ENCODE measurements at regions not wholly inside any gene's neighbourhood (a gene's known extent, or its start where the extent isn't known, plus 50 kb on each side); places are given as distances from the start of the nearest gene placed in this dataset.

- DNase-seq = no peak
These were observed 246.4 kb downstream of the C12orf50 start for GRCh38 chr12:87782838-87783237.

DNA sequence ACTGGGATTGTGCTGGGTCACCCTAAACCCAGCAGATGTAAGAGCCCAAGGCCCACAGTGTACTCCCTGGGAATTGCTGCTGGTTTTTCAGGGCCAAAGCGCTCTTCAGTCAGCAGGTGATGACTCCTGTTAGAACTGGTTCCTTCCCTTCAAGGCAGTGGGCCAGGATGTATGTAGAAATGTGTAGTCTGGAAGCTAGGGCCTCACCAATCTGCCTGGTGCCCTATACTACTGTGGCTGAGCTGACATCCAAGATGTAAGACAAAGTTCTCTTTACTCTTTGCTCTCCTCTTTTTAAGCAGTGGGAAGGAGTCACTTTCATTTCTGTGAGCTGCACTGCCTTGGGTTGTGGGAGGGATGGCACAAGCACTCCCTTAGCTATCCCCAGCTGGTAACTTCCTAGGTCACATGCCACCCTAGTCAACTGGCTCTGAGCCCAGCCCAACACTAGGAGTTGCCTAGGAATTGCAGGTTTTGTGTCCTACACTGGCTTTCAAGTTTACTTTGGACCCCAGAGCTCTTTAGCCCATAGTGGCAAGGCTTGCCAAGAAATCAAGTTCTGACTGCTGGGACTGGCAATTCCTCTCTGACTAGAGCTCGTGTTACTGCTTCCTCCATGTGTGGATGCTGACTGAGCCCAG lies 249.2 kb downstream of the C12orf50 start:
- DNase-seq = no peak

GRCh38 chr12:87779016-87779415 lies 250.2 kb downstream of the C12orf50 start:
- no peak for DNase-seq

- DNase-seq = no peak
These were observed 251.1 kb downstream of the C12orf50 start for GRCh38 chr12:87778065-87778464.

DNA sequence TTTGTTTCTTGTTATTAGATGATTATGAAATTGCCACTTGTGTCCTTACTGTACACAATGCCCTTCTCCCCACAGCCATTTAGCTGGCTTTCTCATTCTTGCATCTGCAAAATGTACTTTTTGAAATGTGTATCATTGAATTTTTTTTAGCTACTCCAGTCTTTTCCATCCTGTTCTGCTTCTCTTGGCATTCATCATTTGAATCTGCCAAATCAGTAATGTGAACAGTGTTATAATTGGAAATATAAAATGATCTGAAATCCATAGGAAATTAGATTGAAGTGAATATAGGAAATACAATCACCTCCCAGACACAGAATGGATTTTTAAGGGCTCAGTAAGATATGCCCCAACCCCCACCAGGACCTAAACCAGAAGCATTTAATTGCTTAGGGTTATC lies 253.4 kb downstream of the C12orf50 start:
- no peak for DNase-seq

DNA sequence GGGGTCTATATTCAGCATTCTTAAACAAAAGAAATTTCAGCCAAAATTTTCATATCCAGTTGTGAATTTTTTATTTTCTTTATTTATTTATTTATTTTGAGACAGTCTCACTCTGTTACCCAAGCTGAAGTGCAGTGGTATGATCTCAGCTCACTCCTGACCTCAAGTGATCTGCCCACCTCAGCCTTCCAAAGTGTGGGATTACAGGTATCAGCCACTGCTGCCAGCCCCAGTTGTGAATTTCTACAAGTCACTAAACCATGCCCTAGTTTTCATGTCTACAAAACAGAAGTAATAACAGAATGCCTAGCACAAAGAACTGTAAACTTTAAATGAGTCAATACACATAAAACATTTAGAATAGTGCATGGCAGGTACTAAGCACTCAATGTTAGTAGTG lies 254.2 kb downstream of the C12orf50 start:
- no peak for DNase-seq

DNA sequence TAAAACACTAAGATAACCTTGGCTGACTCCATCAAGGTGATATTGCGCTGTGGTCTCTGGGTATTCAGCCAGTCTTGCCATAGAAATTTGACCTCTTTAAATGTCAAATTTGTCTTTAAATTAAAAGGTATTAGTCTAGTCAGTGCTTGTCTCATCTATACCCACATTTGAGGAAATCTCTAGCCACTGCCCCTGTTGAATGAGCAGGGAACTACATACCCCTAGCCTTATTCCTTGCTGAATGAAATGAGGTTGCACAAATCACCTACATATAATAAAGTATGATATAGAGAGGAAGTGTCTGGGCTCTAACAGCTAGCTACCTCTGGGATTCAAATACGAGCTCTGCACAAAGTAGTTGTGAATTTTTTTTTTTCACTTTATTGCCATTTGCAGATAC lies 256.8 kb downstream of the C12orf50 start:
- no peak for DNase-seq

DNA sequence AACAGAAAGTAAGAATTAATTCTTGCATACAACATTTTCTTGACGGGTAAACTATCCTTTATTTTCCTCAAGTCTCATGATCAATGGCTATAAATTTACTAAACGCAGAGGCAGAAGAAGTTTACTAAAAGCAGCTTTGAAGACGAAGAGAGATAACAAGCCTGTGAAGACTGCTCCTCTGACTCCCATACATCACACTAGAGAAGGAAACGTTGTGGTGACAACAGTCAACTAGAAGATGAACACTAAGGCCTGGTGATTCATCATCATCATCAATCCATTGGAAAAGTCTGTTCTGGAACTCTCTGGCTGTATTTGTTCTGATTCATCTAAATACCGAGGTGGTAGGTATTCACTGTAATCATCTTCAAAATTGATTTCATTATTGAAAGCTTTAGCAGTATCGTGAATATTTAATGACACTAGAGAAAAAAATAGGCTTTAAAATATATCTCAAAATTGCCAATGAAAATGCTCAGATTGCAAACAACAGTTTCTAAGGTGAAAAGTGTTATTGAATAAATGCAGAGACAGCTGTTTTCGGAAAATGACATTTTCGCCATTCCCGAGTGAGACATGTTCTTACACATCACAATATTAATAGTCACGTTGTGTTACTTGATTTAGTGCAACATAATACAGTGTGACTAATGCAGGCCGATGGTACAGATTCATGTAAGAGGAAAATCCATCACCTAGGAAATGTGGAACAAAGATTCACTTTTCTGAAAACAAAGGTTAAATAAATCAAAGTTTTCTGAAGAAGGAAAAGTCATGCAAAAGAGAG lies 260.5 kb downstream of the C12orf50 start:
- DNase-seq = no peak

- DNase-seq = no peak
These were observed 263.2 kb downstream of the C12orf50 start for GRCh38 chr12:87766044-87766443.

DNA sequence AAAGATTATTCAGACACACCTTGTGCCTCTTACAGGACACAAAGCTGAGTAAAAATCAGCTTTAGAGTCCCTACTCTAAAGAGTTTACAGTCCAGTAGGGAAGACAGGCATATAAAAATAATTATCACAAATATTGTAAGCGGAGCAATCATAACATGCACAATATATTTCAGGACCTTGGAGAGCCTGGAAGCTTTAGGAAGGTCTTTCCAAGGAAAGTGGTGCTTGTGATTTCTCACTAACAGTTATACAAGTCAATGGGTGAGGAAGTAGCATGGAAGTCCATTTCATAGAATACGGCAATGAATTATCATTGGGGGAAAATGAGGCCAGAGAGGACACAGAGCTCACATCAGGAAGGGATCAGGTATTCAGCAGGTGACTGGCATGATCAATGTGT lies 268.3 kb downstream of the C12orf50 start:
- DNase-seq = no peak

DNA sequence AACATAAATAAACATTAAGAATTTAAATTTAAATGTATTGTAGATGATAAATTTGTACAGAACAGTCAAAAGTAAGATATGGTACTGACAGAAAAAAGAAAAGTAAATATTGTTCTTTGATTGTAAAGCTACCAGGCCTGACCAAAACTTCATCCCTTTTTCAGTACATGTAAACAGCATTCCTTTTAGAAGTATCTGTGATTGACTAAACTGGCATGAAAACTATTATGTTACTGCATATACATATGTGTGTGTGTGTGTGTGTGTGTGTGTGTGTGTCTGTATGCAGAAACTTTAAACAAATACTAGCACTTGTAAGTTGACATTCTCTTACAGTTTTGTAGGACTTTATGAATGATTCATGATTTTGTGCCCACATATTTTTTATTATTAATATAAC lies 270.9 kb downstream of the C12orf50 start:
- no peak for DNase-seq

DNA sequence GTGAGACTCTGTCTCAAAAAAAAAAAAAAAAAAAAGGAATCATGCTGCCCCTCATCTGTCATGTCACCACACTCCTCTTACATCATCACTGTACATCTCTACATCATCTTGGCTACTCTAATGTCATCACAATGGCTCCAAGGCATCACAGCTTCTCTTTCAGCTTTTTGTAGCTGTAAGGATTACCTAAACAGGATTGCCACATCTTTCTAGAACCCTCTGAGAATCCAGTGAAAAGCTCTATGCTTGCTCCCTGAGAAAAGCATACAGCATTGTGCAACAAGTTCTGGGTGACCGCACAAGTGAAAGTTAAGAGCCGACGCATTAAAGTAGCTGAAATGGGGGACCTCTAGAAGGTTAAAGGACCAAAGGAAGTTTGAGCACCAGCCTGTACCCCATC lies 272.5 kb downstream of the C12orf50 start:
- no peak for DNase-seq

GRCh38 chr12:87756111-87756510 lies 273.1 kb downstream of the C12orf50 start:
- peak; percentile 19 for DNase-seq

DNA sequence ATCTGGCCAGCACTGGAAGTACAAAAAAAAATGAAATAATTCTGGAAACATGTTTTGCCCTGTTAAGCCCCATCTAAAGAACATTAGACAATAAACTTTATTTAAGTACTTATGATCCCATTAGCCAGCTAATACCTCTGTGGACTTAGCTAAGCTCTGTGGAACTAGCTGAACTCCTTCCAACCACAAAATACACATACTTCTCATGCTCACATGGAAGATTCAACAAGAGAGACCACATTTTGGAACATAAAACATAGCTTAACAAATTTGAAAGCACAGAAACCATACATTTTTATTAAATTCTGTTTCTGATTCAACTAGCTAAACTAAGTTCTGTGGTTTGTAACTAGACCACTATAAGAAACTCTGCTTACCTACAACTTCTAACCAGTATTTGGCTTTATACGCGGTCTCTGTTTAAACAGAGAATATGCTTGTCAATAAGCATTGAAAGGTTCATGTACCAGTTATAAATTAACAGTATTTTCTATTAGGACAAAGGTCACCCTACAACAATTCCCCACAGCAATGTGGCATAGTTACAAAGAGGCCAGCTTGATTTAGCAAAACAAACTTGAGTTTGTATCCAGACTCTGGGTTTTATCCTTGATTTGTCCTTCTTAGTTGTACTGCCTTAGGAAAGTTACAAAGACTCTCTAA lies 300.1 kb downstream of the C12orf50 start:
- DNase-seq = no peak

GRCh38 chr12:87720967-87721366 lies 308.2 kb downstream of the C12orf50 start:
- no peak for DNase-seq

- no peak for DNase-seq
These were observed 324.8 kb downstream of the C12orf50 start for GRCh38 chr12:87704374-87704773.

GRCh38 chr12:87690236-87690810 lies 338.9 kb downstream of the C12orf50 start:
- no peak for DNase-seq

DNA sequence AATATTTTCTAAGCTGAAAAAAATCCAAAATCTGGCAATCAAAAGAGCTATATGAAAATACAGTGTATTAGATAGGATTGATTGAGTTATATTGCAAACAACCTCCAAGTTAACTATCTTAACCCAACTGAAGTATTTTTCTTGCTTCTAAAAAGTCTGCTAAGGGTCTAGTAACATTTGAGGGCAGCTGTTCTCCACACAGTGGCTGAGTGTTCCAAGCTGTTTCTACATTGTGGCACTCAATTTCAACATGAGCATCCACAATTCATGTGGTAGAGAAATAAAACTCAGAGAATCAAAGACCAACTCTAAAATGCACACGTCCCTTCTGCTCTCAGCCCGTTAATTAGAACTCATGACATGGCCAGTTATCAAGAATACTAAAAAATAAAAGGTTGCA lies 340.0 kb downstream of the C12orf50 start:
- no peak for DNase-seq

DNA sequence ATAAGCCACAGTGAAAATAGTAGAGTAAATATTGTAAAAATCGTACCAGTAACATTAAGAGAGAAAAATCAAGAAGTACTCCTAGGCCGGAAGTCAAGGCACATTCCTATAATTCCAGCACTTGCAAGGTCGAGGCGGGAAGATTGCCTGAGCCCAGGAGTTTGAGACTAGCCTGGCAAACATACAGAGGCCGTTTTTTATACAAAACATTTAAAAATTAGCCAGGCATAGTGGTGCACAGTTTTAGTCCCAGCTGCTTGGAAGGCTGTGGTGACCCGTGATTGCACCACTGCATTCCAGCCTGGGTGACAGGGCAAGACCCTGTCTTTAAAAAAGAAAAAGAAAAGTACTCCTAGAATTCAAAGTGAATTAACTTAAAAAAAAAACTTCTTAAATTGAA lies 341.8 kb downstream of the C12orf50 start:
- DNase-seq = no peak

DNA sequence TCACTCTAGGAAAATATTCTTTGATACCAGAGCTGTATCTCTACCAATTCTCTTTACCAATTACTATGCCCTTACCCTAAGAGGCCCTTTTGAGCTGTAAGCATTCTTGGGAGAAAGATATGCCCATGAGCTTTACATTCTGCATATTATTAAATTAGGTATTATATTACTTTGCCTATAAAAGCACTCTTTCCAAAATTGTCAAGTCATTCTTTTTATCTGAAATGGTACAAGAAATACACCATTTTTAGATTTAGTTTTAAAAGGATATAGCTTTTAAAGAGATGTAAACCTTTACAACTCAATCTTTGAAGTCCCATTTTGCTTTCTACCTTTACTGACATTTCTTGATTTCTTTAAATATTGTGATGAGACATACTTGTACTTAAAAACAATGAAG lies 343.5 kb downstream of the C12orf50 start:
- no peak for DNase-seq

DNA sequence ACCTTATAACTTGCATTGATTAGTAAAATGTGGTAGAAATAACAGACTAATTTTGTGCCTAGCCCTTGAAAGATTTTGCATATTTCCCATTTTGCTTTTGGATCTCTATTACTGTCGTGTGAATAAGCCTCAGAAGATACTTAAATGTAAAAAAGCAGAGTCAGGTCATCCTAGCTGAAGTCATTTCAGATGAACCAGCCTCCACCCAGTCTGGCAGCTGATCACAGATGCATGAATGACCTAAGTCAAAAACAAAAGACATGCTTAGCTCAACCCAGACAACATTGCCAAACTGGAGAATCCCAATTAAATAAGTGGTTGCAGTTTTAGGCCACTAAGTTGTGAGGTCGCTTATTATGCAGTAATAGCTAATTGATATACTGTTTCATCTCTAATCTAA lies 349.9 kb downstream of the C12orf50 start:
- no peak for DNase-seq

- DNase-seq = no peak
These were observed 350.7 kb downstream of the C12orf50 start for GRCh38 chr12:87678453-87678852.

DNA sequence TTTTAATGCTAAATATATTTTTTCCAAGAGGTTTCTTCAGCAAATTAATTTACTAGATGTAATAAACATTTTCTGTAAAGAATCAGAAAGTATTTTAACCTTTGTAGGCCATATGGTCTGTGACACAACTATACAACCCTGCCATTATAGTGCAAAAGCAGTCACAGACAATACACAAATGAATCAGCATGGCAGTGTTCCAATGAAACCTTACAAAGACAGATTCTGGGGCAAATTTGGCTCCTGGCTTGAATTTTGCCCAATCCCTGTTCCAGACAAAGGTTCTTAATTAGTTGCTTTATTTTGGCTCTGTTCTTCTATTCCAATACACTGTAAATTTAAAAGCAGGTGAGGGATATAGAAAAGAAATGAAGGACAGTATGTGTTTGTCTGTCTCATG lies 352.5 kb downstream of the C12orf50 start:
- DNase-seq = no peak

DNA sequence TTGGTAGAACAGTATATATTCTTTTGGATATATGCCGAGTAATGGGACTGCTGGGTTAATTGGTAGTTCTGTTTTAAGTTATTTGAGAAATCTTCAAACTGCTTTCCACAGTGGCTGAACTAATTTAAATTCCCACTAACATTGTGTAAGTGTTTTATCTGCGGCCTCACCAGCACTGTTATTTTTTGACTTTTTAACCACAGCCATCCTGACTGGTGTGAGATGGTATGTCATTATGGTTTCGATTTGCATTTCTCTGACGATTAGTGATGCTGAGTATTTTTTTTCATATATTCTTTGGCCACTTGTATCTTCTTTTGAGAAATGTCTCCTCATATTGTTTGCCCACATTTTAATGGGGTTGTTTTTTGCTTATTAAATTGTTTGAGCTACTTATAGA lies 357.4 kb downstream of the C12orf50 start:
- no peak for DNase-seq

Data from inflammatory macrophage treated with lipopolysaccharide for 4 hours (primary cell).